ENCODE measurements at regions not wholly inside any gene's neighbourhood (a gene's known extent, or its start where the extent isn't known, plus 50 kb on each side); places are given as distances from the start of the nearest gene placed in this dataset.

DNA sequence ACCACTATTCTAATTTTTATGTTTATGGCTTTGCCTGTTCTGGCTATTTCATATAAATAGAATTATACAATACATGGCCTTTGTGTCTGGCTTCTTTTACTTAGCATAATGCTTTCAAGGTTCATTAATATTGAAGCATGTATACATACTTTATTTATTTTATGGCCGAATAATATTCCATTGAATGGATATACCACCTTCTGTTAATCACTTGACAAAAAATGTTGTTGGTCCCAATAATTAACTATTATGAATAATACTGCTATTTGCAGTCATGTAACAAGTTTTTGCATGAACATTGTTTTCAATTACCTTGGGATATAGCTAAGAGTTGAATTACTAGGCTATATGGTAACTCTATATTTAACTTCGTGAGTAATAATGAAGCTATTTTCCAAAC lies 767.5 kb downstream of the INHBA start:
- TF ChIP-seq POLR2A (IDR thresholded peaks at IDR 0.05; ENCODE audit: low read length) (no peak), MAFK (IDR thresholded peaks at IDR 0.05; ENCODE audit: partially characterized antibody) (no peak), HOXB5 (CRISPR knock-in tag; IDR thresholded peaks at IDR 0.05) (no peak), NR3C1 (IDR thresholded peaks at IDR 0.05) (no peak), HDAC2 (IDR thresholded peaks at IDR 0.05) (no peak), CBX8 (IDR thresholded peaks at IDR 0.05) (no peak), RAD21 (conservative IDR thresholded peaks at IDR 0.05 in 1 of 2, IDR thresholded peaks at IDR 0.05 in 1 of 2) (no peak), HOXA7 (CRISPR knock-in tag; IDR thresholded peaks at IDR 0.05) (no peak)
- TF ChIP-seq, protein P1, sequence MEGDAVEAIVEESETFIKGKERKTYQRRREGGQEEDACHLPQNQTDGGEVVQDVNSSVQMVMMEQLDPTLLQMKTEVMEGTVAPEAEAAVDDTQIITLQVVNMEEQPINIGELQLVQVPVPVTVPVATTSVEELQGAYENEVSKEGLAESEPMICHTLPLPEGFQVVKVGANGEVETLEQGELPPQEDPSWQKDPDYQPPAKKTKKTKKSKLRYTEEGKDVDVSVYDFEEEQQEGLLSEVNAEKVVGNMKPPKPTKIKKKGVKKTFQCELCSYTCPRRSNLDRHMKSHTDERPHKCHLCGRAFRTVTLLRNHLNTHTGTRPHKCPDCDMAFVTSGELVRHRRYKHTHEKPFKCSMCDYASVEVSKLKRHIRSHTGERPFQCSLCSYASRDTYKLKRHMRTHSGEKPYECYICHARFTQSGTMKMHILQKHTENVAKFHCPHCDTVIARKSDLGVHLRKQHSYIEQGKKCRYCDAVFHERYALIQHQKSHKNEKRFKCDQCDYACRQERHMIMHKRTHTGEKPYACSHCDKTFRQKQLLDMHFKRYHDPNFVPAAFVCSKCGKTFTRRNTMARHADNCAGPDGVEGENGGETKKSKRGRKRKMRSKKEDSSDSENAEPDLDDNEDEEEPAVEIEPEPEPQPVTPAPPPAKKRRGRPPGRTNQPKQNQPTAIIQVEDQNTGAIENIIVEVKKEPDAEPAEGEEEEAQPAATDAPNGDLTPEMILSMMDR (IDR thresholded peaks at IDR 0.05): no peak

Data from A549 (cell line).